GM19467 (cell line): ENCODE measurements at regions not wholly inside any gene's neighbourhood (a gene's known extent, or its start where the extent isn't known, plus 50 kb on each side); places are given as distances from the start of the nearest gene placed in this dataset.

ENCODE experiments used
- ATAC-seq: cut with Tn5 transposase; IDR thresholded peaks from one replicate; pipeline ENCODE4 v1.9.1; 2021; ENCODE audit warnings: mild to moderate bottlenecking, moderate library complexity; ENCODE audit not compliant: unreplicated experiment

DNA sequence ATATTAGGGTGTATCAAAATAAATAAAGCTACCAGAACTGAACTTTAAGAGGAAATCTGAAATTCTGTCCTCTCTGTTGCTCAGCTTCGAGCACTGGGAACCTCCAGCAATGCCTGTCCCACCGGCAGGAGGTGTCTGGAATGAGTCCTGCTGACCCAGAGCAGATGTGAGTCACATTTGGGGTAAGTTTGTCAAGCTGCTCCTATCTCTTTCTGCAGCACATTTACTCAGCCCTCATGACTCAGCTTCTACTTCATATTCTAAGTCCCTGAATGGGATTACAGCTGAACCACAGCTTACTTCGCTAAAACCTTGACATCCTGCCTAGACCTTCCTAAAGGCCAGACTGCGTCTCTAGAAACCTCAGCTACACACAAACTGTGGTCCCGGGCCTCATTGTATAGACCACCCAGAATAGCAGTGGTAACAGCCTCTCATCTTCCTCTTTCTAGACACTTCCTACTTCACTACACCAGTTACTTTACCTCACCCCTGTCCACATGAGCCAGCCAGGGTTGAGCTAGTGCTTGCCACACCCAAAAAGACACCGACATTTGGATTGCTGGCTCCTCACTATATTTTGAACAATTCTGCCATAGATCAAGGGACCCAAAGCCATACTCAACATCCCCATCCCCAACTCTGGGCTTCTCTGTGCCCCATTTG, 109.6 kb upstream of the TMCO5A start:
- ATAC-seq: no peak

- ATAC-seq: no peak
These were observed 97.2 kb upstream of the TMCO5A start for GRCh38 chr15:37837276-37837675.

GRCh38 chr15:37847776-37848175, 86.7 kb upstream of the TMCO5A start:
- no peak for ATAC-seq

DNA sequence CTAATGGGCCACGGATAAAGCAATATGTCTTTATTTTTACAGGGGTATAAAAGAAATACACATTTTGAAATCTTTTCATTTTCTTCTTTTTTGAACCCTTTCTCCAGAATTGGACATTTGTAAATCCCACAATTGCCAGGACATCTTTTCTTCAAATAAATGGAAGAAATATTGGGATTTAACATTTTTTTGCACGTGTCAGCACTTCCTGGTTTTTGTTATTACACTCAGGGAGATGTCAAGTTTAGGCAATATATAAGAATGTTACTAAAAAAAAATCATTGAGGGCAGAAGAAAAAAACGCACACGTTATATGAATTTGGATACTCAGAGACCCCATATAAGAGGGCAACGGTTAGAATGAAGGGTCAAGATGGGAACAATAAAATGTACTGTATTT, 78.3 kb upstream of the TMCO5A start:
- ATAC-seq: no peak

GRCh38 chr15:37860896-37861295, 73.5 kb upstream of the TMCO5A start:
- ATAC-seq: no peak

DNA sequence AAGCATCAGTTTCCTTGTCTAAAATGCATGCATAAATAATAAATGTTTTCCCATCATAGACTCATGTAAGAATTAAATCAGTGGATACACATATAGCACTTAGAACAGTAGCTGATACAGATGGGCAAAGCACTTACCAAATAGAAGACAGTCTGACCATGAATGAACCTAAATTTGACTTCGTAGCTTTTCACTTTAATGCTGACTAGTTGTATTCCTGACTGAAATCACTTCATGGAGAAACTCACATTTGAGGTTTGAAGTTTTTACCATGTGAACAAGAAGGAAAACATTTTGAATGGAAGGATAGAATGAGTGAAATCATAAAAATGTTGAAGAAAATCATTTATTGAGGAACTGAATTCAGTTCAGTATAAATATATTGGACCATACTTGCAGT, 68.8 kb upstream of the TMCO5A start:
- no peak for ATAC-seq

- no peak for ATAC-seq
These were observed 63.7 kb upstream of the TMCO5A start for GRCh38 chr15:37870711-37871110.

DNA sequence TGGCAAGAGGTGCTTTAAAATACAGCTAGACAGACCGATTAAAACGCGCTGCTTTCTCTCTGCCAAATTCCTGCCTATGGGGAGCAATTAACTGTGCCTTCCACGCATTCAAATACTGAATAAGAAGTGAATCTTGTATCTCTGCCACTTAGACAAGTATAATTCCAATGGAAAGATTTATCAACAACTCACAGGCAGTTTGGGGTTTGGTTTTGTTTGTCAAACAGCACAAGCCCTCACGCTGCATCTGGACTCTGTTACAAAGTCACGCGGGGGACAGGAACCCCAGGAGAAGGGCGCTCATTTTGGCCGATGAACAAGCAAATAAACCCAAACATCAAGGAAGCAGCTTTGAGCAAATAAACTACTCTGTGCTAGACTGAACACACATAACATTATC, 61.8 kb upstream of the TMCO5A start:
- ATAC-seq: no peak

GRCh38 chr15:37873336-37873735, 61.1 kb upstream of the TMCO5A start:
- no peak for ATAC-seq

- no peak for ATAC-seq
These were observed 57.5 kb upstream of the TMCO5A start for GRCh38 chr15:37876900-37877299.

- no peak for ATAC-seq
These were observed 56.3 kb upstream of the TMCO5A start for GRCh38 chr15:37877851-37878741.

GRCh38 chr15:37880009-37880834, 54.2 kb upstream of the TMCO5A start:
- no peak for ATAC-seq

DNA sequence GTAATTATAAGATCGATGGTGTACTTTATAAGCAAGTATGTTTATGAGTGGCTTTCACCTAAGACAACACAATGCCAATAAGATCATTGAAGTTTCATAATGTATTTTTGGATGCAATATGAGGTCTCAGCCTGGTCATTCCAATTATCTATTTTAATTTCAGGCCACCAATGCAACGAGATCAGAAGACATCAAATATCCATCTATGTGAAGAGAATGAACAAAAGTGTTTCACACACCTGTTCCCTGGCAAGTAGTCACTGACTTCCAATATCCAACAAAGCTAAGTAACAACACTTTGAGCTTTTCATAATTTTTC, 53.6 kb upstream of the TMCO5A start:
- no peak for ATAC-seq

DNA sequence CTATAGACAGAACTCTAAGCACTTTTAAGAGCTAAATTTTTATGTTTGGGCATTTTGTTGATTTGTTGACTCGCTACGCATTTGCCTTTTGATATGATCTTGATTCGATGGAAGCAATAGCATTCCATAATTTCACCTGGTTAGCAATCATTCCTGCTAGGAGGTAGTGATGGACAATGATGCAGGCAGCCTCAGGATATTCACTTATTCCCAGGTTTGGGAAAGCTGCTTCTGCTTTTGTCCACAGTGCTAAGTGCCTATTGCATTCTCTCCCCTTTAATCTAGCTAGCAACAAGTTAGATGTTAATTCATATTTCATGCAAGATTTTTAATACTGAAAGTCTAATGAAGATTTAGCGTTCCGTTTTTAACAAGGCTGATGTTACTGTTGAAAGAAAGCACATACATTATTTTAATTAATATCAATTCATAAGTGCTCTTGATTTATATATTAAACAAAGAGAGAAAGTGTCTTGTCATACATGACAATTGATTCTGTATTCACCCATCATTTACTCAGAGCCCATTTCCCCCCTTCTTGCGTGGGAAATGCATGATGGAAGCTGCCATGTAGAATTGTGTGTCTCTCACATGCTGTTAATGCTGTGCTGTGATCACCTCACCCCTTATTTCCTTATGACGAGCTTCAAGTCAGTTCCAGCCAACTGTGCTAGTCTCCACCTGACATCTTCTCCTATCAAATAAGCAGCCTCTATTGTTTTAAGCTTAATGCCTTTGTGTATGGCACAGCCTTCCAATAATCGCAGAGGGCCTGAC, 53.0 kb upstream of the TMCO5A start:
- ATAC-seq: no peak

DNA sequence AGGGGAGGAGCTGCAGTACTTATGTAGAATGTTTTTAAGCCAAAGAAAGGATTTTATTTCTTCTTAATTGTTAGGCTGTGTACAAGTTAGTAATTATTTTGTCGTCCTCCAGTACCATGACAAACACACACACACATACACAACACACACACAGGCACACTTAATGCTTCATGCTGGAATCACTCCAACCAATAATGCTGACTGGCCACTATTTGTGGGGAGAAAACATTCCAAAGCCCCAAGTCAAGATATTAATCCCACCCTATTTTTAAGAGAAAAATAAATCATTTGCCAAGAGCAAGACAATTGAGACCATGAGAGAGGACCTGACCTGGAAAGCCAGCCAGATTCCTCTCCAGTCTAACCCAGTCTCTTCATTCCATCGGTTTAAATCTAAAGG, 51.8 kb upstream of the TMCO5A start:
- ATAC-seq: no peak
